Cardiac fibroblast (primary cell): ENCODE measurements at regions not wholly inside any gene's neighbourhood (a gene's known extent, or its start where the extent isn't known, plus 50 kb on each side); places are given as distances from the start of the nearest gene placed in this dataset.
A peak's percentile ranks its signal among the peaks of the same experiment; 100 is the strongest.

Experiments used
- DNase-seq, 2 donors: peaks; one replicate each; pipeline versions ENCODE4 v3.0.0 to v3.0.0-alpha.2; 2010; ENCODE audit warnings: low read depth in 2 of 2
- H3K4me3 ChIP-seq, 2 donors: replicated peaks in 1 of 2; 1 replicate in 1 of 2; 2 replicates in 1 of 2; pipeline ENCODE4 v1.5.1; 2011; ENCODE audit warnings: low read depth in 2 of 2, low read length in 2 of 2, mild to moderate bottlenecking in 2 of 2, moderate library complexity in 1 of 2
- CTCF ChIP-seq: IDR thresholded peaks from one replicate; pipeline ENCODE4 v1.5.1; 2011; ENCODE audit warnings: low read depth, mild to moderate bottlenecking, low read length, inconsistent platforms

- no peak overlapping the region for H3K4me3 ChIP-seq
- TF ChIP-seq CTCF, result peak; percentile 5
- DNase-seq, result peak in 1 of 2 donors; percentile 8
These were observed 501.9 kb downstream of the KDM4C start for GRCh38 chr9:7259544-7260241.

GRCh38 chr9:7258688-7259396 is 501.1 kb downstream of the KDM4C start:
- no peak for DNase-seq
- H3K4me3 ChIP-seq, result no peak overlapping the region
- TF ChIP-seq CTCF, result no peak

- H3K4me3 ChIP-seq, result no peak overlapping the region
- no peak for TF ChIP-seq CTCF
- DNase-seq, result no peak
These were observed 489.2 kb downstream of the KDM4C start for GRCh38 chr9:7246917-7247522.

GRCh38 chr9:7245976-7246580 is 488.3 kb downstream of the KDM4C start:
- no peak overlapping the region for H3K4me3 ChIP-seq
- no peak for DNase-seq

GRCh38 chr9:7243838-7244237 is 486.1 kb downstream of the KDM4C start:
- TF ChIP-seq CTCF, result no peak
- DNase-seq, result no peak
- H3K4me3 ChIP-seq, result no peak overlapping the region

More at GRCh38 chr9:7245976-7246580, 488.3 kb downstream of the KDM4C start:
- TF ChIP-seq CTCF, result no peak

- DNase-seq, result no peak
- no peak overlapping the region for H3K4me3 ChIP-seq
- no peak for TF ChIP-seq CTCF
These were observed 484.4 kb downstream of the KDM4C start for GRCh38 chr9:7242126-7242525.
